ENCODE measurements at regions not wholly inside any gene's neighbourhood (a gene's known extent, or its start where the extent isn't known, plus 50 kb on each side); places are given as distances from the start of the nearest gene placed in this dataset.
A peak's percentile ranks its signal among the peaks of the same experiment; 100 is the strongest.

GRCh38 chr11:109302591-109303334 lies 119.2 kb upstream of the C11orf87 start:
- H3K9ac ChIP-seq (replicated peaks in 1 of 4; ENCODE audit: extremely low read depth in 1 of 4, low read depth in 3 of 4, low read length in 3 of 4), result no peak overlapping the region
- no peaks in the 10 kb centered on the region for H3K23me2 ChIP-seq (ENCODE audit: low read depth, low read length)
- no peak overlapping the region for H4K91ac ChIP-seq (replicated peaks; ENCODE audit: insufficient read length, low read length)
- no peaks in the 10 kb centered on the region for H3K27me3 ChIP-seq (replicated peaks in 1 of 4; ENCODE audit: control insufficient read depth in 3 of 4, extremely low read depth in 1 of 4, insufficient read depth in 3 of 4, low read length in 3 of 4)
- POLR2A ChIA-PET (ENCODE audit: partially characterized antibody), result no interaction called here
- H4K5ac ChIP-seq (ENCODE audit: insufficient read length, low read depth, low read length), result no peak overlapping the region
- H3K18ac ChIP-seq (ENCODE audit: extremely low read depth, low read length), result no peak overlapping the region
- CTCF ChIA-PET (ENCODE audit: partially characterized antibody), result no interaction called here
- FAIRE-seq (no peak), DNase-seq (ENCODE audit: low read depth in 1 of 2, low spot score in 2 of 2) (no peak)
- no peak overlapping the region for H3K4me2 ChIP-seq (ENCODE audit: insufficient read depth in 1 of 2, low read depth in 2 of 2, low read length in 2 of 2)
- H2BK120ac ChIP-seq (replicated peaks; ENCODE audit: low read depth, low read length), result no peak overlapping the region
- peaks cover 0 to 9% (median 3%) of the 10 kb centered on the region in 4 experiments; a peak in 4 of 7 replicates for H3K4me1 ChIP-seq (replicated peaks in 1 of 4; ENCODE audit: control insufficient read depth in 3 of 4, insufficient read depth in 4 of 4, low read length in 3 of 4)
- no peak overlapping the region for H3K14ac ChIP-seq (ENCODE audit: insufficient read length)
- H2BK20ac ChIP-seq (ENCODE audit: low read length), result no peak overlapping the region
- no peaks in the 10 kb centered on the region for H3K79me1 ChIP-seq (ENCODE audit: low read depth, low read length)
- WGBS, 2 experiments (ENCODE audit: extremely low coverage in 1 of 2, insufficient coverage in 1 of 2, insufficient read length in 1 of 2, insufficient replicate concordance in 2 of 2, low coverage in 1 of 2, low lambda C conversion rate in 2 of 2, missing lambda C conversion rate in 1 of 2), result 94% methylated on average over 4 of the region's 4 CpGs; no CpG with 5 or more reads in 1 of the 2 experiments
- no peaks in the 10 kb centered on the region for H3K79me2 ChIP-seq (ENCODE audit: control insufficient read depth in 1 of 2, insufficient read depth in 2 of 2, low read length in 2 of 2)
- no peaks in the 10 kb centered on the region for H3K9me3 ChIP-seq (ENCODE audit: insufficient read depth in 2 of 2, low read depth in 1 of 2, low read length in 1 of 2)
- no peaks in the 10 kb centered on the region for H3K36me3 ChIP-seq (ENCODE audit: control insufficient read depth in 2 of 4, insufficient read depth in 4 of 4, low read length in 3 of 4)
- no peak overlapping the region for H3K4ac ChIP-seq (replicated peaks; ENCODE audit: insufficient read length, low read depth, low read length)
- H4K20me1 ChIP-seq (replicated peaks in 1 of 2; ENCODE audit: control insufficient read depth in 1 of 2, insufficient read depth in 2 of 2, low read length in 2 of 2), result no peaks in the 10 kb centered on the region
- H2BK12ac ChIP-seq (ENCODE audit: low read depth, low read length), result no peak overlapping the region
- H4K8ac ChIP-seq (ENCODE audit: extremely low read depth, insufficient read depth, low read length), result no peak overlapping the region
- H2BK5ac ChIP-seq (ENCODE audit: low read depth, low read length), result no peak overlapping the region
- peak; percentile 92 for TF ChIP-seq KDM1A (IDR thresholded peaks at IDR 0.05; ENCODE audit: borderline replicate concordance, low read length)
- no peak for TF ChIP-seq CBX5 (IDR thresholded peaks at IDR 0.05; ENCODE audit: low read depth, low read length)
- TF ChIP-seq HDAC2 (IDR thresholded peaks at IDR 0.05; ENCODE audit: borderline replicate concordance in 1 of 2, low read depth in 2 of 2, low read length in 2 of 2), result peak in 1 of 2 experiments; percentile 73; a peak in 1 of 4 replicates
- no peak for TF ChIP-seq SP2 (IDR thresholded peaks at IDR 0.05; ENCODE audit: low read length)
- no peak overlapping the region for H3K23ac ChIP-seq (ENCODE audit: insufficient read length)
- no peak overlapping the region for H3K27ac ChIP-seq (ENCODE audit: low read depth, low read length)
- no peak overlapping the region for H2AK5ac ChIP-seq (ENCODE audit: low read depth, low read length)
- 0 out of 2 replicates have a peak overlapping the region, but pooled peaks have one; percentile 43 for H2AFZ ChIP-seq (ENCODE audit: low read length)
- peak overlapping the region; percentile 32; the same call in 1 of the 2 replicates for H2BK15ac ChIP-seq (ENCODE audit: low read length)
- no peak overlapping the region for H3K56ac ChIP-seq (replicated peaks; ENCODE audit: insufficient read length, low read depth, low read length)
- no peak overlapping the region for H3K4me3 ChIP-seq (ENCODE audit: extremely low read depth in 1 of 4, insufficient read depth in 2 of 4, low read depth in 3 of 4, low read length in 4 of 4)
